Loucy (cell line): ENCODE measurements at regions not wholly inside any gene's neighbourhood (a gene's known extent, or its start where the extent isn't known, plus 50 kb on each side); places are given as distances from the start of the nearest gene placed in this dataset.

Experiments used
- CTCF ChIP-seq: fragments of 200-600 bp; sonication (generic); conservative IDR thresholded peaks from 2 replicates; pipeline ENCODE4 v1.5.1; 2014; ENCODE audit warnings: mild to moderate bottlenecking, antibody characterized with exemption, low read length
- EZH2phosphoT487 ChIP-seq: fragments of 200-600 bp; IDR thresholded peaks from 2 replicates; pipeline ENCODE4 v1.6.1; 2018; ENCODE audit warnings: antibody characterized with exemption, mild to moderate bottlenecking, moderate library complexity, borderline replicate concordance

- TF ChIP-seq CTCF (no peak), EZH2phosphoT487 (no peak)
Measured at GRCh38 chr2:225748609-225749008, 349.1 kb downstream of the NYAP2 start.
